ENCODE measurements at regions not wholly inside any gene's neighbourhood (a gene's known extent, or its start where the extent isn't known, plus 50 kb on each side); places are given as distances from the start of the nearest gene placed in this dataset.

- TF ChIP-seq, protein P1, sequence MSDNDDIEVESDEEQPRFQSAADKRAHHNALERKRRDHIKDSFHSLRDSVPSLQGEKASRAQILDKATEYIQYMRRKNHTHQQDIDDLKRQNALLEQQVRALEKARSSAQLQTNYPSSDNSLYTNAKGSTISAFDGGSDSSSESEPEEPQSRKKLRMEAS (IDR thresholded peaks at IDR 0.05): no peak
- TF ChIP-seq CTCF (IDR thresholded peaks at IDR 0.05; ENCODE audit: low read depth, low read length, missing input control): no peak
Measured at GRCh38 chr11:110897035-110897434, 184.8 kb upstream of the ARHGAP20 start.
